ENCODE measurements at regions not wholly inside any gene's neighbourhood (a gene's known extent, or its start where the extent isn't known, plus 50 kb on each side); places are given as distances from the start of the nearest gene placed in this dataset.
A peak's percentile ranks its signal among the peaks of the same experiment; 100 is the strongest.

DNA sequence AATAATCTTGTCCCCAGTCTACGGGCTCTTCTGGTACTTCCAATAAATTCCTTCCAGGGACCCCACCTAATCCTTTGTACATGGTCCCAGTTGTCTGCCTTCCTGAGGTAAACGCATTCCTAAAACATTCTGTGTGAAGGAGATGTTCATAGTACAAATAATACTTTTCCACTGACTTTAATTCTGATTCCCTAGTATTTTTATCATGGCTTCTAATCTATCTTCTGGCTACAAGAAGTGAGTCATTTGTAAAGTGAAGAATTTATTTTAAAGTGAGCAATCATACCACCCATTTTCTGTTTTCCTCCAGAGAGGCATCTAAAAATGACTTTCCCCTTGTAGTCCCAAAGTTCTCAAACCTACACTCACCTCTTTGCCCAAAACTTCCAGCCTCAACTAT, 65.9 kb upstream of the NUDT4 start:
- no peak for DNase-seq

DNA sequence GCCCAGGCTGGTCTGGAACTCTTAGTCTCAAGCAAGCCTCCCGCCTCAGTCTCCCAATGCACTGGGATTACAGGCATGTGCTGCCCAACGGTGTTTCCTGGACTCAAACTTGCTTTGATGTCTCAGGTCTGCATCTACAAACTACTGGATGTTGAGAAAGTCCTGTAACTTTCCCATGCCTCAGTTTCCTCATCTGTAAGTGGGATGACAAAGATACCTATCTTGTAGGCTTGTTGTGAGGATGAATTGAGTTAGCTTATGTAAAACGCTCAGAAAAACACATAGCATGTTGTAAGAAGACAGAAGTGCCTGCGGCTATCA, 63.6 kb upstream of the NUDT4 start:
- DNase-seq, result no peak

- DNase-seq, result no peak
These were observed 62.3 kb upstream of the NUDT4 start for GRCh38 chr12:93315385-93315906.

DNA sequence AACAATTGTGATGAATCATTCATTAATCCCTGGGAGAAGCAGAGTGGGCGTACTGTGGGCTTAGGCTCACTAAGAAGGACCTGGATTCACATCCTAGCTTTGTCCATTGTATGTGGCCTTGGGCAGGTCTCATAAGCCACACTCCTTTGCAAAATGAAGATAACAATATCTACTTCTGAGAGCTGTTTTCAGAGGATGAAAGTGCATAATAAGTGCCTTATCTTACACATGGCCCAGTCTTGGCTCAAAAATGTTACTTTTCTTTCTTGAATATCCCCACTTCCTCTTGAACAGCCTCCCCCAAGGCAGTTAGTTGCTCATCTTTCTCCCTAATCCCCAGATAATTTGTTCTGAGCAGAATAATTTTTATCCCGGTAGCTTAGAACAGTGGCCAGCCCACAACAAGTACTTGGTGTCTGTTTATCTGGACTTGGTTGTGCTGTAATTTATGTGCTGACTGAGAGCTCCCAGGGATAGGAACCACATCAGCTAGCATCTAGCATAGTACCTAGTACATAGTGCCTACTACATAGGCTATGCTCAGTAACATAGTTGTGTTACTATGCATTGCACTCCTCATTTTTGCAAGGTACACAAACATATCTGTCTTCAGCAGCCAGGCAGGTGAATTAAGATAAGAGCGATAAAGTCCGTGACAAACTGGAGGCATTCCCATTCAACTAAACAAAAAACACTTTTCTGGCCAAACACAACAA, 61.7 kb upstream of the NUDT4 start:
- DNase-seq, result no peak

- no peak for DNase-seq
These were observed 61.1 kb upstream of the NUDT4 start for GRCh38 chr12:93316623-93316971.

DNA sequence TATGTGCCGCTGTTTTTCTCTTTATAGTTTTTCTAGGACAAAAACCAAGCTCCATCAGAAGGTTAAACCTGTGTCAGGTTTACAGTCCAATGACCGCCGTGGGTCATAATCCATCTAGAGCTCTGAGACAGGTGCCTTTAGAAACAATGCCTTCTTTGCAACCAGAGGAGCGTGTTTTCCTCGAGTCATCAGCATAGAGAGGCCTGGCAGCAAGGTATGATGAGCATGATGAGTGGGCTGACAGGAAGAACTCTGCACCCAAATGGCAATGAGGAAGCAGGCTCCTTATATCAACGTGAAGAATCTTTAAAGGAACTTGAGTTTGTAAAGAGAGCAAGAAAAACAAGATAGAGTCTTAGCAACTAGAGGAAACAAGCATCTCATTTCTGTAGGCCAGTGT, 60.5 kb upstream of the NUDT4 start:
- no peak for DNase-seq

DNA sequence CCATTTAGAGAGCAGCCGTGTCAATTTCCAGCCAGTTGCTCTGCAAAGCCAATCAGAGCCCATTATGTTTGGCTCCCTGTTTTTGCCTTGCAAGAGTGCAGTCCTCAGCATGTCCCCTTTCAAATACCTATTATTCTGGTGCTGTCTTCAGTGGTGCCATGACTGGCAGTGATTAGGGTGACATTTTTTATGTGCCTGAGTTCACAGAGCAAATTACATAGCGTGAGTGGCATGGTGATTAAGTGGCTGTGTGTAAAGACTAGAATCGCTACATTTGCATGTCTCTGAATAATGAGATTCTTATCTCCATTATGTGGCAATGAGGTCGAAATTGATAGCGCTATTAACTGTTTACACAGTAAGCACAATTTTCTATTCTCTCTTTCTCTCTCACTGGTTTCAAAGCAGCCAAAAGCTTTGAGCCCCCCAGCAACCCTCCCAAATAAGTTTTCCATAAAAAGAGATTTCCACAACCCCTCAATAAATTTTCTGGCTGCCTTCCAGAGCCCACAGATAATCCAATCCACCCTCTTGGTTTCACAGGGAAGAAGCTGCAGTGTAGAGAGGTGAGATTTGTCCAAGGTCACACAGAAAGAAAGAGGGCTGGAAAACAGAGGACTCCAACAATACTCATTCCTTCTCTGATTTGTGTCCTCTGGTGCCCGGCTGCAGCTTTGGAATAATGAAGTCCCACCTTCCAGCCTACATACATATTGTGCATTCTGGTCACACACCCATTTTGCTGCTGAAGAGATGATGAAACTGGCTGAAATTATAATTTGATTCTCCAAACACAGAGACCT, 58.8 kb upstream of the NUDT4 start:
- no peak for DNase-seq

DNA sequence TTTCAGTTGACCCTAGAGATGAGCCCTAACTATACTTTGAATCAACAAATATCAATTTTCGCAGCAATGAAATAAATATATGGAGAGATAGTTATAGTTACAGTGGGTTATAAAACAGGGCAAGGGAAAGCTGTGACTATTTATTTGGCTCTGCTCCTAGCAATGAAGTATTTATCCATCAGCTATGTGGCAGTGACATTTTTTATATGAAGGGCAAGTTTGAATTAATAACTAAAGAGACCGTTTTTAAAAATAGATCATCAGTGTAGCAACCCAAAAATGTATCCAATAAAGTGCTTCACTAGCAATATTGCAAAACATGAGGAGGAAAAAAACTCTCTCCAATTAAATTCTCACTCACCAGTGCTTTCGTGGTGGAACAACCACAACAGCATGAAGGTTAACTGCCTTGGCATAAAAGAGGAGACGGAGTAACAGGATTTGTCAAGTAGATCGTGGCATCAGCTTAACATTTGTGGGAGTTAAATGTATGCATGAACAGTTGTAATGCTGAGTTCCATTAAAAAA, 58.1 kb upstream of the NUDT4 start:
- no peak for DNase-seq

GRCh38 chr12:93322784-93323183, 54.9 kb upstream of the NUDT4 start:
- DNase-seq, result no peak

- no peak for DNase-seq
These were observed 53.9 kb upstream of the NUDT4 start for GRCh38 chr12:93323625-93324329.

DNA sequence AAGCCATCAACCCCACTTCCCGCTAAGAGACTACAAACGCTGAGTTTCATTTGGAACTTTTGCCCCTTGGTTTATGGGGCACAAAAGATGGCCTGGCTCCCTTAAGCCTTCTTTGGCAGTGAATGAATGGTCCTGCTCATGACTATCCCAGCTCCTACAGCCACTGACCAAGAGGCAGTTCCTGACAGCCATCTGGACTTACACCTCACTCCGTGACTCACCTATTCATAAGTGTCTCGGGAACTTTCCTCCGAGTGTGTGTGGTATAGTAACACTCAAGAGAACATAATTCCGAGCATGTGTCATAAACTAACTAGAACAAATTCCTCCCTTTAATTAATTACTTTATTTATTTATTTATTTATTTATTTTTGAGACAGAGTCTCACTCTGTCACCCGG, 51.9 kb upstream of the NUDT4 start:
- peak in 1 of 14 donors; percentile 61 for DNase-seq

Measured in C1 segment of cervical spinal cord (tissue), 14 donors.